GM21390 (cell line): ENCODE measurements at regions not wholly inside any gene's neighbourhood (a gene's known extent, or its start where the extent isn't known, plus 50 kb on each side); places are given as distances from the start of the nearest gene placed in this dataset.
"Not testable (repeated sequence)": the region's sequence is repeated elsewhere in the genome, so short reads cannot be mapped to it uniquely, and the experiment has no call there.

Source experiments
- ATAC-seq: cut with Tn5 transposase; IDR thresholded peaks from one replicate; pipeline ENCODE4 v1.9.1; 2021; ENCODE audit not compliant: unreplicated experiment

GRCh38 chr14:87257421-87257820 is 735.6 kb downstream of the GALC start:
- no peak for ATAC-seq

GRCh38 chr14:87255058-87255457 is 737.9 kb downstream of the GALC start:
- ATAC-seq, result no peak

GRCh38 chr14:87254331-87254874 is 738.6 kb downstream of the GALC start:
- ATAC-seq, result no peak

GRCh38 chr14:87253791-87254190 is 739.2 kb downstream of the GALC start:
- ATAC-seq, result not testable (repeated sequence)

GRCh38 chr14:87252103-87252502 is 740.9 kb downstream of the GALC start:
- no peak for ATAC-seq

- no peak for ATAC-seq
These were observed 742.0 kb downstream of the GALC start for GRCh38 chr14:87251011-87251410.

GRCh38 chr14:87241018-87241768 is 751.8 kb downstream of the GALC start:
- ATAC-seq, result no peak

GRCh38 chr14:87240319-87240718 is 752.7 kb downstream of the GALC start:
- ATAC-seq, result not testable (repeated sequence)

- no peak for ATAC-seq
These were observed 759.1 kb downstream of the GALC start for GRCh38 chr14:87233806-87234384.

- ATAC-seq, result no peak
These were observed 759.7 kb downstream of the GALC start for GRCh38 chr14:87233266-87233665.

GRCh38 chr14:87231336-87232026 is 761.5 kb downstream of the GALC start:
- no peak for ATAC-seq

GRCh38 chr14:87230726-87231125 is 762.3 kb downstream of the GALC start:
- no peak for ATAC-seq

- no peak for ATAC-seq
These were observed 763.9 kb downstream of the GALC start for GRCh38 chr14:87229131-87229530.

GRCh38 chr14:87217023-87217422 is 776.0 kb downstream of the GALC start:
- ATAC-seq, result no peak

- ATAC-seq, result no peak
These were observed 778.4 kb downstream of the GALC start for GRCh38 chr14:87214558-87214957.

GRCh38 chr14:87207756-87208155 is 785.2 kb downstream of the GALC start:
- no peak for ATAC-seq

- ATAC-seq, result no peak
These were observed 787.2 kb downstream of the GALC start for GRCh38 chr14:87205811-87206210.

GRCh38 chr14:87203346-87203745 is 789.6 kb downstream of the GALC start:
- ATAC-seq, result no peak

GRCh38 chr14:87199381-87199780 is 793.6 kb downstream of the GALC start:
- no peak for ATAC-seq

GRCh38 chr14:87196436-87196835 is 796.5 kb downstream of the GALC start:
- no peak for ATAC-seq

GRCh38 chr14:87187786-87188185 is 805.2 kb downstream of the GALC start:
- no peak for ATAC-seq

- ATAC-seq, result no peak
These were observed 806.2 kb downstream of the GALC start for GRCh38 chr14:87186737-87187136.
